ENCODE measurements at regions not wholly inside any gene's neighbourhood (a gene's known extent, or its start where the extent isn't known, plus 50 kb on each side); places are given as distances from the start of the nearest gene placed in this dataset.

DNA sequence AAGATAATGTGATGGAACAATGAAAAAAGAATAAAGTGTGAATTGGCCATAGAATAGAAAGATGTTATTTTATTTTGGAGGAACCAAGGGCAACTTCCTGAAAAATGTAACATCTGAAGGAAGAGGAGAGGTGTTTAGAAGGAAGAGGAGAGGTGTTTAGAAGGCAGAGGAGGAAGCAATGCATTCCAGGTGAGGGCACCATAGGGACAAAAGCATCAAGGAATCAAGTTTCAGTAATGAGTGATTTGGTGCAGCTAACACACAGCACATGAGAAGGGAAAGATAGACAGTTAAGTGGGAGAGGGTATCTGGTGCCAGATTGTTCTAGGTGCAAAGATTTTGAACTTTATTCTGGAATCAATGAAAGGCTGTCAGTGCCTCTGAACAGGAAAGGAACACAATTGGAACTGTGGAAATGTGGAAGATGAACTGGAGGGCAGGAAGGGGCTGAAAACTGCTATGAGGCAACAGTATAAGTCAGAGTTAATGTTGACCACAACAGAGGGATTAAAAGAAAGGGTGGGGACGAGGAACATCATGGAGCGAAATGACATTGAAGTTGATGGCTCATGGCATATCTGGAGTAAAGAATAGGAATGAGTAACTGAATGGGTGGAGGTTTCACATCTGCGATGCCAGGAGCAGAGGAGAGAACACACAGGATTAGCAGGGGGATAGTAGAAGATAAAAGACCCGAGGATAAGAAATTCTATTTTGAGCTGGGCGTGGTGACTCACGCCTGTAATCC is 326.6 kb downstream of the LRIG3 start:
- peak; percentile 55 for DNase-seq (ENCODE audit: low read depth)
- H3K4me3 ChIP-seq (ENCODE audit: control insufficient read depth, low read depth, low read length) = no peak overlapping the region
- TF ChIP-seq, protein P1, sequence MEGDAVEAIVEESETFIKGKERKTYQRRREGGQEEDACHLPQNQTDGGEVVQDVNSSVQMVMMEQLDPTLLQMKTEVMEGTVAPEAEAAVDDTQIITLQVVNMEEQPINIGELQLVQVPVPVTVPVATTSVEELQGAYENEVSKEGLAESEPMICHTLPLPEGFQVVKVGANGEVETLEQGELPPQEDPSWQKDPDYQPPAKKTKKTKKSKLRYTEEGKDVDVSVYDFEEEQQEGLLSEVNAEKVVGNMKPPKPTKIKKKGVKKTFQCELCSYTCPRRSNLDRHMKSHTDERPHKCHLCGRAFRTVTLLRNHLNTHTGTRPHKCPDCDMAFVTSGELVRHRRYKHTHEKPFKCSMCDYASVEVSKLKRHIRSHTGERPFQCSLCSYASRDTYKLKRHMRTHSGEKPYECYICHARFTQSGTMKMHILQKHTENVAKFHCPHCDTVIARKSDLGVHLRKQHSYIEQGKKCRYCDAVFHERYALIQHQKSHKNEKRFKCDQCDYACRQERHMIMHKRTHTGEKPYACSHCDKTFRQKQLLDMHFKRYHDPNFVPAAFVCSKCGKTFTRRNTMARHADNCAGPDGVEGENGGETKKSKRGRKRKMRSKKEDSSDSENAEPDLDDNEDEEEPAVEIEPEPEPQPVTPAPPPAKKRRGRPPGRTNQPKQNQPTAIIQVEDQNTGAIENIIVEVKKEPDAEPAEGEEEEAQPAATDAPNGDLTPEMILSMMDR (conservative IDR thresholded peaks at IDR 0.05; ENCODE audit: control insufficient read depth, insufficient read depth, low read depth, low read length) = no peak

DNA sequence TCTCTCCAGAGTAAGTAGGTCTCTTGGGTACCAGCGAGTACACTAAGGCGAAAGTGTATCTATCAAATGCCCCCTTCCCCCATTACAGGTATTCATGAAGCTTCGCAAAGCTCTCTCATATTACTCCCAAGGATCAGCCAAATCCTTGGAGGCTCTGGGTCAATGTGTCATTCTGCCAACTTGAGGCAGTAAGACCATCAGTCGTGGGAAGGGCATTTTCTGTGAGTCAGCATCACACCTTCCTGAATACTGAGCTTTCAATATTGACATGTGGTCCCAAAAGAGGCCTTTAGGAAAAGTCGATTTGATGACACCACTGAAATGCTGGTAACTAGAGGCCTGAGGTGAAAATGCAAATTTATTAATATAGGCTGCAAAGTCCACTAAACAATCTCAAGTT is 323.9 kb downstream of the LRIG3 start:
- TF ChIP-seq, protein P1 (conservative IDR thresholded peaks at IDR 0.05; ENCODE audit: control insufficient read depth, insufficient read depth, low read depth, low read length) = no peak
- H3K4me3 ChIP-seq (ENCODE audit: control insufficient read depth, low read depth, low read length) = no peak overlapping the region
- peak; percentile 42 for DNase-seq (ENCODE audit: low read depth)

DNA sequence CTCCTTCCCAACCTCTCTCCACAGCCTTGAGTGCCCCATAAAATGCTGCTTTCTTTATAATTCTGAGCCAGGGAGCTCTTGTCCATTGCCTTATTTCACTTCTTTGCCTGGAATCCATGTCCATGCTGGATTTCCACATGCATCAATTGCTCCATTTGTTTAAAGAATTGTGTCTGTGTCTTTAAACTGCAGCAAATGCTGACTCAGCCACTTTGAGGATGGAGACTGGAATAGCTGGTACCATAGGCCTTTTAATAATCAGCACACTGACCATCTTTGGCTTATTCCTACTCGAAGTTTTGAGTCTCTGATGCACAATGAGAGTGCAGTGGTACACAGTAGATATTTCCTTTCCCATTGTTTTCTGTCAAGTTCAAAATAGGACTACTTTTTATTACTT is 318.8 kb downstream of the LRIG3 start:
- no peak overlapping the region for H3K4me3 ChIP-seq (ENCODE audit: control insufficient read depth, low read depth, low read length)
- DNase-seq (ENCODE audit: low read depth) = no peak
- TF ChIP-seq, protein P1 (conservative IDR thresholded peaks at IDR 0.05; ENCODE audit: control insufficient read depth, insufficient read depth, low read depth, low read length) = no peak

DNA sequence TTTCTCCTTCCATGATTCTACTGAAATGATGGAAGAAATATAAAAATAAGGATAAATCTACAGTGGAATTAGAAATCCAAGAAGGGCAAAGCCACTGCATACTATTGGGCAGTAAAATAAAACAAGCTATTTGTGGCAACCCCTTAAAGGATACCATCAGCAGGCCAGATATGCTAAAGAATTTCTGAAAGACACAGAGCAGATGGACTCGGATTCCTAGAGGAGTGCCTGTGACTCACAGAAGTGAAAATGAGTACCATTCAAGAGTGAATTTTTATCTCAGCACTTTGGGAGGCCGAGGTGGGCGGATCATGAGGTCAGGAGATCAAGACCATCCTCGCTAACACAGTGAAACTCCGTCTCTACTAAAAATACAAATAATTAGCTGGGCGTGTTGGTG is 318.1 kb downstream of the LRIG3 start:
- DNase-seq (ENCODE audit: low read depth) = no peak
- TF ChIP-seq, protein P1 (conservative IDR thresholded peaks at IDR 0.05; ENCODE audit: control insufficient read depth, insufficient read depth, low read depth, low read length) = no peak
- H3K4me3 ChIP-seq (ENCODE audit: control insufficient read depth, low read depth, low read length) = no peak overlapping the region

DNA sequence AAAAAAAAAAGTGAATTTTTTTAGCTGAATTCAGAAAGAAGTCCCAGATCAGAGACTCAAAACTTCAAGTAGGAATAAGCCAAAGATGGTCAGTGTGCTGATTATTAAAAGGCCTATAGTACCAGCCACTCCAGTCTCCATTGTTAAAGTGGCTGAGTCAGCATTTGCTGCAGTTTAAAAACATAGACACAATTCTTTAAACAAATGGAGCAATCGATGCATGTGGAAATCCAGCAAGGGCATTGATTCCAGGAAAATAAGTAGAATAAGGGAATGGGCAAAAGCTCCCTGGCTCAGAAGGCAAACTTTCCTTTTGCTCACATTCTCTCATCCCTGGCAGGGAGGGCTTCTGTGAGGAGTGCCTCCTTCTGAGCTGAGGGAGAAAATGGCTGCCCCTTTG is 317.6 kb downstream of the LRIG3 start:
- TF ChIP-seq, protein P1 (conservative IDR thresholded peaks at IDR 0.05; ENCODE audit: control insufficient read depth, insufficient read depth, low read depth, low read length) = no peak
- no peak for DNase-seq (ENCODE audit: low read depth)
- no peak overlapping the region for H3K4me3 ChIP-seq (ENCODE audit: control insufficient read depth, low read depth, low read length)

DNA sequence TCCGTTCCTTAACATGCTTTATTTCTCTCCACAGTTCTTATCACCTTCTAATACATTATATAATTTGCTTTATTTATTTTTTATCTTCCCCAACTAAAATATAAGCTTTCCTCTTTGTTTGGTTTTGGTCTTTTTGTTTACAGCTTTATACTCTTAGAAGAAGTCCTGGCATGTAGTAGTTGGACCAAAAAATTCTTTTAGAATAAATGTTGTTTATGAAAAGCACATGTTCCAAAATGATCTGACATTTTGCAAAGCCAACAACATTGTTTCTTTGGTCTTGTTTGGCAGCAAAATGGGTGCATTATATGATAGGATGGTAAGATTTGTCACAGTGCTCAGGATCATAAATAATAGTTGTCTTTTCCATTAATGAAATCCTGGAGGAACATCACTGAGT is 312.5 kb downstream of the LRIG3 start:
- TF ChIP-seq, protein P1 (conservative IDR thresholded peaks at IDR 0.05; ENCODE audit: control insufficient read depth, insufficient read depth, low read depth, low read length) = no peak
- DNase-seq (ENCODE audit: low read depth) = no peak
- H3K4me3 ChIP-seq (ENCODE audit: control insufficient read depth, low read depth, low read length) = no peak overlapping the region

All from fibroblast of mammary gland (primary cell).